NCI-H345 treated with DMSO at 0.1 percent for 48 hours (cell line): ENCODE measurements at regions not wholly inside any gene's neighbourhood (a gene's known extent, or its start where the extent isn't known, plus 50 kb on each side); places are given as distances from the start of the nearest gene placed in this dataset.
"Not testable (repeated sequence)": the region's sequence is repeated elsewhere in the genome, so short reads cannot be mapped to it uniquely, and the experiment has no call there.

Experiments
- DNase-seq: peaks from one replicate; lab custom pipeline; 2025; ENCODE audit not compliant: unreplicated experiment; lab: John Stamatoyannopoulos, UW

DNA sequence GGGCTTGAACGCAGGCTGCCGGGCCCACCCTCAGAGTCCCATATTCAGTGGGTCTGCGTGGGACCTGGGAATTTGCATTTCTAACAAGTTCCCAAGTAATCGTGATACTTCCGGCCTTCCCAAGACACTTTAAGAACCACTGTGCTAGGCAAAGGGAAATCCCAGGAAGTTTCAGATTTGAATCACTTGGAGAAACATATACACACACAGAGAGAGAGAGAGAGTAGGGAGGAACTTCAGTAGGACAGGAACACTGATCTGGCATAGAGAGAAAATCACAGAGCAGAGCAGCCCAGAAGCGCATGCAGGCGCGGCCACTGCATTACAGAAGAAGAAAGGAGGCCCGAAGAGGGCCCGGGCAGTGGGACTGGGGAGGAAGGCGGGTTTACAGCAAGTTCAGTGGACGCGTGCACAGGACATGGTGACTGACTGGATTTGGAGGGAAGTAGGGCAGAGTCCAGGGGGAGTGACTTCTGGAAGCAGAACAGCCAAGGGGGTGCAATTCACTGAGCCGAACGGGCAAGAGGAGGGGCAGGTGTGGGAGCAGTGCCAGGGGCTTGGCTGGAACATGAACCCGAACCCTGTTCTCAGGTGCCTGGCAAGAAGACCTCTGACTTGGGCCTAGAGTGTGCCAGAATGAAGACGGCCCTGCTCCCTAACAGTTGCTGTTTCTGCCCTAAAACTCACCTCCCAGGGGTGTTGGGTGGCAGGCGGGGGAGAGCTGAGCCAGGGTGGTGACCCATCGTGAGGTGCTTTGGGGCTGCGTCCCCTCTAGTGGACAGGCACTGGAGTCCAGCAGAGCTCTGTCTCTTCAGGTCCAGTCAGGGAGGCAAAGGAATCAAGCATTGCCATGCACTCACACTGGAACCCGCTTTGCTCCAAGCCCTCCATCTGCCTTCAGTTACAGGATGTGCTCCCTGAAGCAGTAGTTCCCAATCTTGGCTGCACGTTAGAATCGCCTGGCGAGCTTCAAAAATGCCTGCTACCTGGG is 101.3 kb upstream of the HES1 start:
- no peak for DNase-seq

DNA sequence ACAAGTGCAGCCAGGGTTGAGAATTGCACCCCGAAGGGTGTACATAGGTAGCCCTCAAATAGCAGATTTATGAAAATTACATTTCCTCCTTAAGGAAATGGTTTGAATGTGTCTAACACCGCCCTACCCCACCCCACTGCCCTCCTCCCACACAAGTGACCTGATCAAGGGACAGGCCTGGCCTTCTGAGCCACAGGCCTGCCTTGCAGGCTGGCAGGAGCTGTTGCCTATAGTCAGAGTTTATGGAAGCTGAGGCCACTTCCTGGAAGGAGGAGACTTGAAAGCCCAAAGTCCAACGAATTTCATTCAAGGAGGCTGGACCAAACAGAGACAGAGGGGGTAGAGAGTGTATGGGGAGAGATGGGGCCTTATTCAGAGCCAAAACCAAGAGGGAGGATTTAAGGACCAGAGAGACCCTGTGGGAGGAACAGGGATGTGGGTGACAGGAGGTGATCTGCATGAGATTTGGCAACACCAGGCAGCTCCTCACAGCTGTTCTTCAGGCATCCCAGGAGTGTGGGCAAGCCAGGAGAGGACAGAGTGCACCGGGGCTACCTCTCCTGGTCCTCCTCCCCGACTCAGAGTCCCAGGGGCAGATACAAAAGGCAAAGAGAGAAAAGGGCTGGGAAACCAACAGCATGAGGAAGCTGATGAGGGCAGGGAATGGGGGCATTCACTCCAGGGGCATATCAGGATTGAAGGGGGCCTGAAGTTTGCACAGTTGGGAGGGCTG is 100.4 kb upstream of the HES1 start:
- DNase-seq: no peak

DNA sequence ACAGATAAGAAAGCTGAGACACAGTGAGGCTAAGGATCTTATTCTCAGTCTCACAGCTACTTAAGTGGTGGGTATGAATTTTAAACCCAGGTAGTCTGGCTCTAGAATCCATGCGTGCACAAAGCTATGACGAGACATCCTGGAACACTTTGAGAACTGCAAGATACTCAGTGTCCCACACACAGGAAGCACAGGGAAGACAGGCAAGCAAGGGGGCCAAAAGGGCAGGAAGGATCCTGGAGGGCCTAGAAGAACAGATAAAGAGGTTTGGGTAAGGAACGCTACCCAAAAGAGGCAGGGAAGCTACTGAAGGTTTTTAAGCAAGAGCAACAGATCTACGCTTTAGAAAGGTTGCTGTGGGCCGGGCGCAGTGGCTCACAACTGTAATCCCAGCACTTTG is 99.1 kb upstream of the HES1 start:
- no peak for DNase-seq

DNA sequence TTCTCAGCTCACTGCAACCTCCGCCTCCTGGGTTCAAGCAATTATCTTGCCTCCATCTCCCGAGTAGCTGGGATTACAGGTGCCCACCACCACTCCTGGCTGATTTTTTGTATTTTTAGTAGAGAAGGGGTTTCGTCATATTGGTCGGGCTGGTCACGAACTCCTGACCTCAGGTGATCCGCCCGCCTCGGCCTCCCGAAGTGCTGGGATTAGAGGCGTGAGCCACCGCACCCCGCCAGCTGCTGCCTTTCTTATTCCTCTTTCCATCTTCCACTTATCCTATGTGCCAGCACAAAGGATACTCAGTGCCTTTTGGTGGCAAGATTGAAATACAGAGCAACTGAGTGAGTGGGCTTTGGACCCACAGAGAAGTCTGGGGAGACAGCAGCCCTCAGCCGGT is 97.6 kb upstream of the HES1 start:
- DNase-seq: not testable (repeated sequence)

DNA sequence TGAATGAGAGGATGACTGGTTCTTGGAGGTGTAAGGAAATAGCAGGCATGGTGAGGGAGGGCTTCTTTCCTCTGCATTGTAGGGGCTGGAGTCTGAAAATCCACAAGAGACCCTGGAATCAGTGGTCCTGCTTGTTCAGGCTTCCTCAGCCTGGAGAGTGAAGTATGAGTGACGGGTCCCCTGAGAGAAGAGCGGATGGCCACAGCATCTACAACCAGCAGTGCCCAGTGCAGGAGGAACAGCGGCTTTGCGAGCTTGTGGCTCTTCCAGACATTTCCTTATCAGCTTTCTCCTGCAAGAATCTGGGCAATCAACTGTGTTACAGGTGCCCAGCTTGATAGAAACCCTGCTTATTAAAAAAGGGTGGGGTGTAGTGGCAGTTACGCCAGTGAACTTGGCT is 97.0 kb upstream of the HES1 start:
- no peak for DNase-seq

DNA sequence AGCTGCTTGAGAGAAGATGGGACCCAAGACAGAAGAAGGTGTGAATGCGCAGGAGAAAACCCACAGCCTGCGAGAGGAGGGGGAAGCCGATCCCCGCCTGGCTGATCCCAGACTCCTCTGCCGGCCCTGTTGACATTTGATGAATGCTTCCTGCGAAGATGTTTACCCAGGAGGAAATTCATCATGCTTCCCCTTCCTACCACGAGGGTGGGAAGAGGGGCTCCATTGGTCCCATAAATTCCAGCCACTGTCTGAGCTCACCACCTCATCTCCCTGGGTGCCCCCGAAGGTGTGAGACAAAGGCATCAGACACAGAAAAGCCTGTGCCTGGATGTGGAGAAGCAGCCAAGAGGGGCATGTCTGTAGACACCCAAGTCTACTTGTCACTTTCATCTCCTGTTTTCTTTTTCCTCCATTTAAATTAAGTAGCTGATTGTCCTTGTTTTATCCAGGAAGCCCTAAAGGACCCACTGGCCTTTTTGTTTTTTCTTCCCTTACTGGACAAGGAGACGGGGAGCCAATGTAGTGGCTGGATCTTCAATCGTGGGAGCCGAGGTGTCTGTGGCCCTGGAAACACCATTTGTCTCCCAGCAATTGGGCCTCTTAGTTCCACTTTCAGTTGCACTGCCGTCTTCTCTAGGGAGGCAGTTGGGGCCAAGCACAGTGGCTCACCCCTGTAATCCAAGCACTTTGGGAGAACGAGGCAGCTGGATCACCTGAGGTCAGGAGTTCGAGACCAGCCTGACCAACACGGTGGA is 95.3 kb upstream of the HES1 start:
- DNase-seq: no peak

DNA sequence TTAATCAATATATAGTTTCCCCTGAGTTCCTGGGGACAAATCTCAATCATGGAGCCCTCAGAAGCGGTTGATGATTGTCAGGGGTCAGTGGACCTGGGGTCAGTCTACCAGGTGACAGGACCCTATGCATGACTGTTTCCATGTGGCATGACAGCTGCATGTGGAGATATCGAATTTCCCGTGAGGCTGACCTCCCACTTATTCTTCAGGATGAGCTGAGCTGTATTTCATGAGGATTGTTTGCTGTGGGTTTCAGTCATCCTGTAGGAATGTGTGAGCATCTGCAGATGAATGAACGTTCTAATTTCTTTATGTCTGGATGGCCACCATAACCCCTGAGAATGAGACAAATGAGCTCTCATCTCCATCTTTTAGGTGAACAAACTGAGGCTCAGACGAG is 93.0 kb upstream of the HES1 start:
- no peak for DNase-seq

DNA sequence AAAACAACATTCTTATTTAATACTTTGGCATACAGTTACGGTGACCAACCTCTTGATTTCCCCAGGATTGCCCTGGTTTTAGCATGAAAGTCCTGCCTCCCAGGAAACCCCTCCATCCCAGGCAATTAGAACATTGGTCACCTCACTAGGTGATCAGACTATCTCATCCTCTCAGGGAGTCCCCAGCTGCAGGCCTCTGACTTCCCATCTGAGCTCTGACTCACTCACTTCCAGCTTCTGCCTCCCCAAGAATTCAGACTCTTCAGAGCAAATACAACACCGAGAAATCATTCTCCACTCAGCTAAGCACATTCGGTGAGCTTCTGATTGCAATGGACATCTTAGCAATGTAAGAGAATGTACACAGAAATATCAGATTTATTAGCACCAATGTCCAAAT is 92.4 kb upstream of the HES1 start:
- no peak for DNase-seq

DNA sequence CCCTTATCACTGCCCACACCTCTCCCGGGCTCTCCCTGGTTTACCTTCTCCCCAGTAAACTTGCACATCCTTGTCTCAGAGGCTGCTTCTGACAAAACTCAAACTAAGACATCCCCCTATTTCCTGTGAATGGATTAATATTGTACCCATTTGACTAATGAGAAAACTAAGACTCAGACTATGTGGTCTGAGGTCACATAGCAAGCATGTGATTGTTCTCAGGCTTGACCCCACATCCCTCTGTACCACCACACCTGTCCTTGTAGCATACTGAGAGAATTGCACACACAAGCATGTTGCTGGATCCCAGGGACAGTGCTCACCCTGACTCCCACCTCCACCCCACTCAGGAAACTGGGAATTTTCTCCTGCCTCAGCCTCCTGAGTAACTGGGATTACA is 90.7 kb upstream of the HES1 start:
- no peak for DNase-seq

DNA sequence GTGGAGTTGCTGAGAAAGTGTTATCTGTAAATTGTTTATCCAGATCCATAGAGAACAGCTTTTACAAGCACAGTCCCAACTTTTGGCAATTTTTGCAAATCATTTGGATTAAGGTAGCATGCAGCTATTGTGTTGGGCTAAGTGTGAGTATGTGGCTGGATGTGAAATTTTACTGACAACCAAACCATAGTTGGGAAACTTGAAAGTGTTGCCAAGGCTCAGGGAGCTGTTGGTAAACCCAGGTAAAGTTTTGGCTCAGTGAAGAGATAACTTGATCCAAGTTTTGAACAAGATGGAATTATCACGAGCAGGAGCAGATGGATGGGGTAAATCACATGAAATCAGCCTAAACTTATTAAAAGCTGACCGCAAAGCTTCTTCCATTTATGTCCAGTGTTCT is 90.0 kb upstream of the HES1 start:
- no peak for DNase-seq

DNA sequence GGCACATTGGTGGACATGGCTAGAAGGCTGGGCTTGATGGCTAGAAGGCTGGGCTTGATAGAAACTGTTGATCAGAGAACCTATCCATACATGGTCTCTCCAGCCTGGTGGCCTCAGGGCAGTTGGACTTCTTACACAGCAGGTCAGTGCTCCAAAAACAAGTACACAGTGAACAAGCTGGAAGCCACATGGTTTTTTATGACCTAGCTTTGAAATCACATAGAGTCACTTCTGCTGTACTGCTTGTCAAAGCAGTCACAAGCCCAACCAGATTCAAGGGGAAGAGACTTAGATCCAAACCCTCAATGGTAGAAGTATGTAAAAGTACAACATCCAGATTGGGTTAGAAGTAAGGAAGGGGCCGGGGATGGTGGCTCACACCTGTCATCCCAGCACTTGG is 89.4 kb upstream of the HES1 start:
- DNase-seq: no peak

DNA sequence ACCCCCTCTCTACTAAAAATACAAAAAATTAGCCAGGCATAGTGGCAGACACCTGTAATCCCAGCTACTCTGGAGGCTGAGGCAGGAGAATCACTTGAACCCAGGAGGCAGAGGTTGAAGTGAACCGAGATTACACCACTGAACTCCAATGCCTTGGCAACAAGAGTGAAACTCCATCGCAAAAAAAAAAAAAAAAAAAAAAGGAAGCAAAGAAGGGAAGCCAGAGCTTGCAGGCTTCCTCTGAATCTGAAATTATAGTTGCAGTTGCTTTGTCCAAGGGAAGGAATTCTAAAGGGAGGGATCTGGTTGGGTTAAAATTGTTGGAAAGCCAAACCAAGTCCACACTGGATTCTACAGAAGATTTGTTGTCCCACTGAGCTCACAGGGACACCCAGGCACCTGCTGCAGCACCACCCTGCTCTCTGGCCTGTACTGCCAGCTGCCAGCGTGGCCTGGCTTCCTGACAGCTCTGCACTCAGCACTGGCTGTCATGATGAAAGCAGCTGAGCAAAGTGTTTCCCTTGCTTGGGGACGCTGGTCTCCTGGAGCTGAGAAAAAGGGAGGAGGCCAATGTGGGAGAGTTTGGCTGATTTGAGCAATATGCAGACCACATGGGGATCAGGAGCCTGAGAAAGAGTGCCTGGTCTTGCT is 88.8 kb upstream of the HES1 start:
- DNase-seq: no peak

DNA sequence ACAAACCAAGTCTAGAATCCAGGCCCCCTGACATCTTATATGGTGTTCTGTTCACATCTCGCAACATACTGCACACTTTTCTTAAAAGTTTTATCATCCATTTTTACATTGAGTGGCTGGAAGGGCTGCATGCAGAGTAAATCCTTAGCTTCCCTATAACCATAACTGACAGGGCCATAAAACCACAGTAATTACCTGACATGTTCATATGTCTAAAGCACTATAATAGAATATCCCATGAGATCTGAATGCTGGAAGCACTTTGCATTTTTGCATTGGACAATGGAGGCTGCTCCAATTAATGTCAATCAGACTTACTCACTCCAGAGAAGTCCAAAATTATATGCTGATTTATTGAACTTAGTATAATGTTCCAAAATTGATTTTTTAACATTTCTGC is 86.6 kb upstream of the HES1 start:
- no peak for DNase-seq

DNA sequence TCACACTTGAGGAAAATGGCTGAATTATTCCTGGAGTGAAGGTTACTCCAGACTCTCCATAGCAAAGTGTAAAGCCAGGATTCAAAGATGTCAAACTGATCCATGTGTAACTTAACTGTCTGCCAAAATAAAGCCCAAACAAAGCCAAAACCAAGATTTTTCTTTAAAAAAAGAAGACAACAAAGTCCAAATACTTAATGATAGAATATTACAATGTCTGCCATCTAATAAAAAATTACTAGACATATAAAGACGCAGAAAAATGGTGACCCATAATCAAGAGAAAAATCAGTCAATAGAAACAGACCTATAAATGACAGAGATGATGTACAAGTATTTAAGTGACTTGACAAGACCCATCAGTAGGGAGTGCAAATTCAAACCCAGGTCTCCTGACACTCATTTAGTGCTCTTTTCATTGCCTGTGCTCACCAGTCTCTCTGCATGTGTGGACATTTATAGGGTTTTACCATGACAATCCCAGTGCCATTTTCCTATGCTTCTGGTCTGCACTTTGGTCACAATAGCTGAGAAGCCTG is 85.1 kb upstream of the HES1 start:
- DNase-seq: no peak

DNA sequence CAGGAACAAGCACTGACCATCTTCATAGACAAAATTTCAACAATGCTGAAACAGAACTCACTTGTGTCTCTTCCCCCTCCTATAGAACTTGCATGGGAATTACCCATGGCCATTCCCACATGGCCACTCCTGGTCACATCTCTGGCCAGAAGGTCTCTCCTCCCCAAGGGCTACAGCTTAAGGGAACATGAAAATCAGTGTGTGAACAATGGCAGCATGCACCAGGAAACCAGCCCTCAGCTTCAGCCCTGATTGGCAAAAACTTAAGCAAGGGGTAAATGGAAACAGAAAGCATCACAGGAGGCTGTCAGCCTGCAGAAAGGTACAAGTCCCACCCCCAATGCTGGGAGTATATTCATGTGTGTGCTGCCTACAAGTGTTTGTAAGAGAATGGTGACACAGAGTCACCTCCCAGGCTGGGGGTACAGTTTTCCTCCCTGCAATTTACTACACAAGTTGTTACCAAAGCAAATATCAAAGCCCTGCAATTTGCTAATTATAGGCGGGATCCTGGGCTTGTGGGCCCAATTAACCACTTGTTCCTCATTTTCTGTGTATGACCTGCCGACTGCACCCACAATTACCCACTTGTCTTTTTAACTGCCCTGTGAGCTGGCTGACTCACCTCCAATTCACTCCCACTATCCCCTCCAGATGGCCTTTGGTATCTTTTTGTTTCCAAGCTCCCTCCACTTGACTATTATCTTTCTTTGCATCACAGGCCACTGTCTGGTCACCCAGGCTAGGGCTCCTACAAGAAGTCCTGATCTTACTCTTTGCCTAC is 84.4 kb upstream of the HES1 start:
- no peak for DNase-seq

DNA sequence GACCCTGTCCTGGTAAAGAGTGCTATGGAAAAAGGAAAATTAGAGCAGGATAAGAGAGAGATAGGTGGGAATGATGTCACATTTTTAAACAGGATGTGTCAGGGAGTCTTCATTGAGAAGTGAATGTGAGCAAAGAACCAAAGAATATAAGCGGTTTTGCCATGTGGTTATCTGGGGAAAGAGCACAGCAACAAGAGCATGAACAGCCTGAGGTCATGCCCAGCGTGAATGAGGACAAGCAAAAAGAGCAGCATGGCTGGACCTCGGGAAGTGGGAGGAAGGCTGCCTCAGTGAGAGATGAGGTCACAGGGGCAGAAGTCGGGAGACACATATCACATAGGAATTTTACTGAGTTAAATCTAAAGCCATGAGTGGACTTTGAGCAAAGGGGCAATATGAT is 82.8 kb upstream of the HES1 start:
- no peak for DNase-seq

DNA sequence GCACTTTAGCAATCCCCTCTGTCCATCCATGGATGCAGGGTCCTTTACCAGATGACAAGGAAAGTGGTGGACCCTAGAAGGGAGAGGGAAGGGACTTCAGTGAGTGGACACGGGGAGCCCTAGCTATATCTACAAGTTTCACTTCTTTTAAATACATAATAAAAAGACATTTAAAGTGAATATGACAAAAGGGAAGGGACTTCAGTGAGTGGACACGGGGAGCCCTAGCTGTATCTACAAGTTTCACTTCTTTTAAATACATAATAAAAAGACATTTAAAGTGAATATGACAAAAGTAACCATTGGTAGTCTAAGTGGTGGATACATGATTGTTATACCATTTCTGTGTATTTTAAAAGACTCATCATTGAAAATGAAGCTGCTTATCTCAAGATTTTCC is 81.9 kb upstream of the HES1 start:
- no peak for DNase-seq

DNA sequence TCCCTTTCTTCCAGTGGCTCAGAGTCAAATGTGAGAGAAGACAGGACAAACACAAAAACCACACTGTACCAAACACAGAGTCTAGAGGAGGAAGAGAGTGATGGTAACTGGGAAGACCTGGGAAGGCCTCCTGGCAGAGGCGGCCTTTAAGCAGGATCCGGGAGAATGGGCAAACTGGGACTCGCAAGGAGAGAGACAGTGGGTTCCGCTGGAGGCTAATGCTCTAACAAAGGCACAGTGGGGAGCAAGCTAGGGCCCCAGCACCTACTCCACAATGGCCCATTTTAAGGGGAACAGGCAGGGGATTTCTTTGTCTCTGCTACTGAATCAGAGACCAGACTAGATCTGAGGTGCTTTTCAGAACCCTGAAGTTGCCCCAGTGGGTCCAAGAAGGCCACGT is 81.4 kb upstream of the HES1 start:
- DNase-seq: no peak

DNA sequence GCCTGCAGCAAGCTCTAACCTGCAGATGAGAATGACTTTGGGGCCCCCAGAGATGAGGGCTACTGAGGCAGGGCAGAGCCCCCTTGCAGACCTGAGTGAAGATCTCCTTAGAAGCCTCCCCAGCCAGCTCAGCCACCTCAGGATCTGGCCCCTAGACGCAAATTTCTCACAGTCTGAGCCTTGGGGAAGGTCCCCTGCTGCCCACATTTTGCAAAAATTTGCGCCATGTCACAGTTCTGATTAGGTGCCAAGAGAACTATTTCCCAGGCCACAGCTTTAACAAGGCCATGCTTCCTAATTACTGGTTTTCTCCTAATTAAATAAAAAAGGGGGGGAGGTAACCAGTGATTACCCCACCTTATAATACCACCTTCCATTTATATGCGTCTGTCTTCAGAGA is 81.0 kb upstream of the HES1 start:
- DNase-seq: no peak

DNA sequence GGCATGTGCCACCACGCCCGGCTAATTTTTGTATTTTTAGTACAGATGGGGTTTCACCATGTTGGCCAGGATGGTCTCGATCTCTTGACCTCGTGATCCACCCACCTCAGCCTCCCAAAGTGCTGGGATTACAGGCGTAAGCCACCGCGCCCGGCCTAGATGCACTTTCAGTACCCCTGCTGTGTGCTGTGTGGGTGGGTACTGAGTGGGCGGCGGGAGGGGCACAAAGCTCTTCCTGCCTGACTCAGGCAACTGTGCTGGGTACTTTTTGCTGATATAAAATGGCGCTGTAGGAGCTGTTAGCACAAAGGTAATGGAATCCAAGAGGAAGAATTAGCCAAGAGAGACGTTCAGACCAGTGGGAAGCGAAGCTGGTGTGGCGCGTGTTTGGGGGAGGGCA is 79.6 kb upstream of the HES1 start:
- DNase-seq: not testable (repeated sequence)
